HuH-7.5 (cell line): ENCODE measurements at regions not wholly inside any gene's neighbourhood (a gene's known extent, or its start where the extent isn't known, plus 50 kb on each side); places are given as distances from the start of the nearest gene placed in this dataset.
"Not testable (repeated sequence)": the region's sequence is repeated elsewhere in the genome, so short reads cannot be mapped to it uniquely, and the experiment has no call there.

Source experiments
- DNase-seq: peaks from one replicate; pipeline ENCODE4 v3.0.0; 2011; ENCODE audit warnings: low spot score

DNA sequence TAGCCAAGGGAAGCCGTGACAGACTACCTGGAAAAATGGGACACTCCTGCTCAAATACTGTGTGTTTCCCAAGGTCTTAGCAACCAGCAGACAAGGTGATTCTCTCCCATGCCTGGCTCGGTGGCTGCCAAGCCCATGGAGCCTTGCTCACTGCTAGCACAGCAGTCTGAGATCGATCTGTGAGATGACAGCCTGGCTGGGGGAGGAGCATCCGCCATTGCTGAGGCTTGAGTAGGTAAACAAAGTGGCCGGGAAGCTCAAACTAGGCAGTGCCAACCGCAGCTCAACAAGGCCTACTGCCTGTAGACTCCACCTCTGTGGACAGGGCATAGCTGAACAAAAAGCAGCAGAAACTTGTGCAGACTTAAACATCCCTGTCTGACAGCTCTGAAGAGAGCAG, 137.0 kb downstream of the USP46 start:
- DNase-seq, result not testable (repeated sequence)

DNA sequence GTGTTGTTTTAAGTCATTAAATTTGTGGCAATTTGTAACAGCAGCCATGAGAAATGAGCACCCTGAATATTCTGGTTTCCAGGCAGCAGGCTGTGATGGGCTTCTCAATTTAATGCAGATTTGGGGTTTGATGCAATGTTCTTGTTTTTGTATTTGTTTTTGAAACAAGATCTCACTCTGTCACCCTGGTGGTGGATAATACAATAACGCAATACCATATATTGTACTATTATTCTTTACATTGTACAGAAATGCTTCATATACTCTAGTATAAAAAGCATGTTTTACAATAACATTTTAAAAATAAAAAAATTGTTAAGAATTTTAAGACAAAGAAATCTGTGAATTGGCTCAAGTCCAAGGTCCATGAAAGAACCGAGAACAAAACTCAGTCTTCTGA, 129.1 kb downstream of the USP46 start:
- no peak for DNase-seq

DNA sequence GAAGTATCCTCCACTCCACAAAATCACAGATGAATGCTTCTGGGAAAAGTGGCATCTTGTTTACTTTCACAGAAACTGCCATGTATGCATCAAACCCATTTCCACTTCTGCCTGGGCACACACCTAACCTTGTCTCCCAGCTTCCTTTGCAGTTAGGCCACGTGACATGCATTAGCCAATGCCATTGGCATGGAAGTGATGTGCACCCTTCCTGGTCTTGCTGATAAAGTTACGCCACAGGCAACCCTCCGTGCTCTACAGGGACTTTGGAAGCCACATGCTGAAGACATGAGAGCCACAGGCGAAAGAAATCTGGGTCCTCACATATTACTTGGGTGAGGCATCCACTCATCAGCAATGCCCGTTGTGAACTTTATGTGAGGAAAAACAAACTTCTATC, 123.3 kb downstream of the USP46 start:
- no peak for DNase-seq
